T-helper 1 cell treated with Interleukin-12 subunit alpha and Interleukin-12 subunit beta and Interleukin-4 antibody, amounts not matched to agents 30 μg/mL and 1 μg/mL, for 36 hours (primary cell): ENCODE measurements at regions not wholly inside any gene's neighbourhood (a gene's known extent, or its start where the extent isn't known, plus 50 kb on each side); places are given as distances from the start of the nearest gene placed in this dataset.
"Not testable (repeated sequence)": the region's sequence is repeated elsewhere in the genome, so short reads cannot be mapped to it uniquely, and the experiment has no call there.

ENCODE experiments used
- H3K27ac Mint-ChIP-seq: one replicate; pipeline ENCODE4 v1.8.0; 2021; ENCODE audit warnings: mild to moderate bottlenecking, mixed read lengths
- H3K27me3 Mint-ChIP-seq: one replicate; pipeline ENCODE4 v1.8.0; 2021; ENCODE audit warnings: low read depth, mixed read lengths
- H3K36me3 Mint-ChIP-seq: one replicate; pipeline ENCODE4 v1.8.0; 2021; ENCODE audit warnings: low read depth, mixed read lengths
- H3K4me1 Mint-ChIP-seq: one replicate; pipeline ENCODE4 v1.8.0; 2021; ENCODE audit warnings: low read depth, mixed read lengths
- H3K4me3 Mint-ChIP-seq: one replicate; pipeline ENCODE4 v1.8.0; 2021; ENCODE audit warnings: mild to moderate bottlenecking, moderate library complexity, mixed read lengths
- H3K9me3 Mint-ChIP-seq: one replicate; pipeline ENCODE4 v1.8.0; 2021; ENCODE audit warnings: mixed read lengths

- Mint-ChIP-seq H3K27me3 (no peaks in the 10 kb centered on the region), H3K9me3 (no peaks in the 10 kb centered on the region), H3K4me3 (no peak overlapping the region), H3K36me3 (no peaks in the 10 kb centered on the region), H3K4me1 (no peaks in the 10 kb centered on the region), H3K27ac (no peak overlapping the region)
Observed at GRCh38 chr4:180350901-180351300, 1892.3 kb upstream of the TENM3 start.

GRCh38 chr4:180356766-180357165, 1886.4 kb upstream of the TENM3 start:
- Mint-ChIP-seq H3K27me3 (no peaks in the 10 kb centered on the region), H3K4me1 (no peaks in the 10 kb centered on the region), H3K27ac (no peak overlapping the region), H3K4me3 (no peak overlapping the region), H3K36me3 (no peaks in the 10 kb centered on the region), H3K9me3 (no peaks in the 10 kb centered on the region)

GRCh38 chr4:180360113-180360512, 1883.1 kb upstream of the TENM3 start:
- H3K27me3 Mint-ChIP-seq, H3K9me3 Mint-ChIP-seq, H3K4me1 Mint-ChIP-seq, H3K36me3 Mint-ChIP-seq, H3K4me3 Mint-ChIP-seq, H3K27ac Mint-ChIP-seq: not testable (repeated sequence)

- H3K4me1 Mint-ChIP-seq = no peaks in the 10 kb centered on the region
- no peak overlapping the region for H3K4me3 Mint-ChIP-seq
- H3K27me3 Mint-ChIP-seq = no peaks in the 10 kb centered on the region
Observed at GRCh38 chr4:180363815-180364214, 1879.4 kb upstream of the TENM3 start.

GRCh38 chr4:180372691-180373090, 1870.5 kb upstream of the TENM3 start:
- no peaks in the 10 kb centered on the region for H3K36me3 Mint-ChIP-seq
- H3K9me3 Mint-ChIP-seq = no peaks in the 10 kb centered on the region
- H3K4me3 Mint-ChIP-seq = no peak overlapping the region
- no peaks in the 10 kb centered on the region for H3K27me3 Mint-ChIP-seq
- no peak overlapping the region for H3K27ac Mint-ChIP-seq
- H3K4me1 Mint-ChIP-seq = no peaks in the 10 kb centered on the region

More at GRCh38 chr4:180363815-180364214, 1879.4 kb upstream of the TENM3 start:
- Mint-ChIP-seq H3K36me3 (no peaks in the 10 kb centered on the region), H3K27ac (no peak overlapping the region), H3K9me3 (no peaks in the 10 kb centered on the region)

GRCh38 chr4:180377741-180378140, 1865.5 kb upstream of the TENM3 start:
- no peaks in the 10 kb centered on the region for H3K9me3 Mint-ChIP-seq
- no peaks in the 10 kb centered on the region for H3K27me3 Mint-ChIP-seq
- H3K4me1 Mint-ChIP-seq = no peaks in the 10 kb centered on the region
- H3K36me3 Mint-ChIP-seq = no peaks in the 10 kb centered on the region
- H3K27ac Mint-ChIP-seq = no peak overlapping the region
- no peak overlapping the region for H3K4me3 Mint-ChIP-seq

GRCh38 chr4:180380733-180381132, 1862.5 kb upstream of the TENM3 start:
- Mint-ChIP-seq H3K27me3 (no peaks in the 10 kb centered on the region), H3K4me3 (no peak overlapping the region), H3K36me3 (no peaks in the 10 kb centered on the region), H3K4me1 (no peaks in the 10 kb centered on the region), H3K27ac (no peak overlapping the region), H3K9me3 (no peaks in the 10 kb centered on the region)

- Mint-ChIP-seq H3K4me1 (no peaks in the 10 kb centered on the region), H3K27ac (no peak overlapping the region), H3K4me3 (no peak overlapping the region), H3K36me3 (no peaks in the 10 kb centered on the region), H3K27me3 (no peaks in the 10 kb centered on the region), H3K9me3 (no peaks in the 10 kb centered on the region)
Observed at GRCh38 chr4:180391613-180392012, 1851.6 kb upstream of the TENM3 start.

GRCh38 chr4:180394312-180394711, 1848.9 kb upstream of the TENM3 start:
- Mint-ChIP-seq H3K9me3 (no peaks in the 10 kb centered on the region), H3K27me3 (no peaks in the 10 kb centered on the region), H3K27ac (no peak overlapping the region), H3K4me1 (no peaks in the 10 kb centered on the region), H3K4me3 (no peak overlapping the region), H3K36me3 (no peaks in the 10 kb centered on the region)

GRCh38 chr4:180394730-180395129, 1848.5 kb upstream of the TENM3 start:
- Mint-ChIP-seq H3K9me3 (no peaks in the 10 kb centered on the region), H3K4me3 (no peak overlapping the region), H3K27ac (no peak overlapping the region), H3K4me1 (no peaks in the 10 kb centered on the region), H3K36me3 (no peaks in the 10 kb centered on the region), H3K27me3 (no peaks in the 10 kb centered on the region)

GRCh38 chr4:180398564-180398963, 1844.6 kb upstream of the TENM3 start:
- no peaks in the 10 kb centered on the region for H3K9me3 Mint-ChIP-seq
- H3K4me1 Mint-ChIP-seq = no peaks in the 10 kb centered on the region
- H3K36me3 Mint-ChIP-seq = no peaks in the 10 kb centered on the region
- no peaks in the 10 kb centered on the region for H3K27me3 Mint-ChIP-seq
- no peak overlapping the region for H3K4me3 Mint-ChIP-seq
- no peak overlapping the region for H3K27ac Mint-ChIP-seq

- no peaks in the 10 kb centered on the region for H3K27me3 Mint-ChIP-seq
- no peaks in the 10 kb centered on the region for H3K36me3 Mint-ChIP-seq
- no peak overlapping the region for H3K4me3 Mint-ChIP-seq
- no peak overlapping the region for H3K27ac Mint-ChIP-seq
- no peaks in the 10 kb centered on the region for H3K4me1 Mint-ChIP-seq
- H3K9me3 Mint-ChIP-seq = no peaks in the 10 kb centered on the region
Observed at GRCh38 chr4:180407275-180407885, 1835.8 kb upstream of the TENM3 start.

- Mint-ChIP-seq H3K9me3 (no peaks in the 10 kb centered on the region), H3K36me3 (no peaks in the 10 kb centered on the region), H3K27ac (no peak overlapping the region), H3K27me3 (no peaks in the 10 kb centered on the region), H3K4me1 (no peaks in the 10 kb centered on the region), H3K4me3 (no peak overlapping the region)
Observed at GRCh38 chr4:180418819-180419531, 1824.2 kb upstream of the TENM3 start.

GRCh38 chr4:180422989-180423711, 1820.1 kb upstream of the TENM3 start:
- H3K4me3 Mint-ChIP-seq = no peak overlapping the region

GRCh38 chr4:180423712-180424057, 1819.5 kb upstream of the TENM3 start:
- H3K4me3 Mint-ChIP-seq = no peak overlapping the region

More at GRCh38 chr4:180422989-180423711, 1820.1 kb upstream of the TENM3 start:
- H3K9me3 Mint-ChIP-seq = no peaks in the 10 kb centered on the region
- H3K36me3 Mint-ChIP-seq = no peaks in the 10 kb centered on the region
- H3K27me3 Mint-ChIP-seq = no peaks in the 10 kb centered on the region
- no peaks in the 10 kb centered on the region for H3K4me1 Mint-ChIP-seq
- no peak overlapping the region for H3K27ac Mint-ChIP-seq

More at GRCh38 chr4:180423712-180424057, 1819.5 kb upstream of the TENM3 start:
- Mint-ChIP-seq H3K27ac (no peak overlapping the region), H3K9me3 (no peaks in the 10 kb centered on the region), H3K27me3 (no peaks in the 10 kb centered on the region), H3K36me3 (no peaks in the 10 kb centered on the region), H3K4me1 (no peaks in the 10 kb centered on the region)
